TTC549 (cell line): ENCODE measurements at regions not wholly inside any gene's neighbourhood (a gene's known extent, or its start where the extent isn't known, plus 50 kb on each side); places are given as distances from the start of the nearest gene placed in this dataset.
"Not testable (repeated sequence)": the region's sequence is repeated elsewhere in the genome, so short reads cannot be mapped to it uniquely, and the experiment has no call there.

ENCODE experiments used
- FAIRE-seq: peaks from 2 replicates; lab custom pipeline; 2012; peaks lifted over from hg19 to GRCh38; lab: Jason Lieb, UNC

- no peak for FAIRE-seq
These were observed 286.0 kb upstream of the DEPDC1 start for GRCh38 chr1:68782890-68783289.

- no peak for FAIRE-seq
These were observed 288.4 kb upstream of the DEPDC1 start for GRCh38 chr1:68785328-68785727.

- FAIRE-seq: no peak
These were observed 291.9 kb upstream of the DEPDC1 start for GRCh38 chr1:68788762-68789161.

GRCh38 chr1:68791800-68792199 lies 294.9 kb upstream of the DEPDC1 start:
- no peak for FAIRE-seq

GRCh38 chr1:68795956-68796355 lies 299.1 kb upstream of the DEPDC1 start:
- FAIRE-seq: no peak

GRCh38 chr1:68796888-68797287 lies 300.0 kb upstream of the DEPDC1 start:
- no peak for FAIRE-seq

GRCh38 chr1:68798071-68798470 lies 301.2 kb upstream of the DEPDC1 start:
- no peak for FAIRE-seq

GRCh38 chr1:68799096-68799495 lies 302.2 kb upstream of the DEPDC1 start:
- FAIRE-seq: no peak

GRCh38 chr1:68800182-68800581 lies 303.3 kb upstream of the DEPDC1 start:
- no peak for FAIRE-seq

GRCh38 chr1:68801440-68801839 lies 304.6 kb upstream of the DEPDC1 start:
- no peak for FAIRE-seq

- FAIRE-seq: no peak
These were observed 308.3 kb upstream of the DEPDC1 start for GRCh38 chr1:68805097-68805641.

GRCh38 chr1:68808351-68808750 lies 311.5 kb upstream of the DEPDC1 start:
- no peak for FAIRE-seq

GRCh38 chr1:68811806-68812205 lies 314.9 kb upstream of the DEPDC1 start:
- no peak for FAIRE-seq

GRCh38 chr1:68812333-68812732 lies 315.5 kb upstream of the DEPDC1 start:
- FAIRE-seq: no peak

GRCh38 chr1:68814067-68814466 lies 317.2 kb upstream of the DEPDC1 start:
- no peak for FAIRE-seq

- FAIRE-seq: no peak
These were observed 318.8 kb upstream of the DEPDC1 start for GRCh38 chr1:68815632-68816031.

- FAIRE-seq: not testable (repeated sequence)
These were observed 320.8 kb upstream of the DEPDC1 start for GRCh38 chr1:68817505-68818210.

- FAIRE-seq: no peak
These were observed 322.4 kb upstream of the DEPDC1 start for GRCh38 chr1:68819190-68819829.

- FAIRE-seq: no peak
These were observed 323.3 kb upstream of the DEPDC1 start for GRCh38 chr1:68820151-68820550.

GRCh38 chr1:68826836-68827235 lies 330.0 kb upstream of the DEPDC1 start:
- no peak for FAIRE-seq

GRCh38 chr1:68827261-68827660 lies 330.4 kb upstream of the DEPDC1 start:
- no peak for FAIRE-seq

GRCh38 chr1:68828013-68828412 lies 331.1 kb upstream of the DEPDC1 start:
- FAIRE-seq: no peak

- FAIRE-seq: no peak
These were observed 334.4 kb upstream of the DEPDC1 start for GRCh38 chr1:68831281-68831680.

- no peak for FAIRE-seq
These were observed 351.1 kb upstream of the DEPDC1 start for GRCh38 chr1:68848017-68848416.
